Mesodermal cell (in vitro differentiated cells): ENCODE measurements at regions not wholly inside any gene's neighbourhood (a gene's known extent, or its start where the extent isn't known, plus 50 kb on each side); places are given as distances from the start of the nearest gene placed in this dataset.

Source experiments
- H3K27ac ChIP-seq: 2 replicates; pipeline ENCODE4 v1.7.0; 2013; ENCODE audit warnings: mild to moderate bottlenecking, low read depth, low read length, moderate library complexity; ENCODE audit not compliant: severe bottlenecking
- H3K36me3 ChIP-seq: 2 replicates; pipeline ENCODE4 v1.7.1; 2013; ENCODE audit warnings: mild to moderate bottlenecking, low read length, moderate library complexity; ENCODE audit not compliant: control insufficient read depth, insufficient read depth
- H3K4me1 ChIP-seq: one replicate; pipeline ENCODE4 v1.7.1; 2013; ENCODE audit warnings: mild to moderate bottlenecking, low read length; ENCODE audit not compliant: insufficient read depth, control insufficient read depth, poor library complexity, severe bottlenecking
- H3K4me3 ChIP-seq: 2 replicates; pipeline ENCODE4 v1.7.0; 2013; ENCODE audit warnings: low read length, control low read depth, mild to moderate bottlenecking; ENCODE audit not compliant: insufficient read depth, poor library complexity, severe bottlenecking; ENCODE audit errors: extremely low read depth
- H3K9me3 ChIP-seq: 2 replicates; pipeline ENCODE4 v1.7.1; 2013; ENCODE audit warnings: mild to moderate bottlenecking, low read length, moderate library complexity; ENCODE audit not compliant: control insufficient read depth
- WGBS, 2 experiments: methylation state at CpG; one replicate each; pipeline ENCODE4 v1.1.5; 2013; ENCODE audit warnings: missing lambda C conversion rate in 2 of 2; ENCODE audit not compliant: insufficient coverage in 2 of 2; 5-methylcytosine and 5-hydroxymethylcytosine counted together

DNA sequence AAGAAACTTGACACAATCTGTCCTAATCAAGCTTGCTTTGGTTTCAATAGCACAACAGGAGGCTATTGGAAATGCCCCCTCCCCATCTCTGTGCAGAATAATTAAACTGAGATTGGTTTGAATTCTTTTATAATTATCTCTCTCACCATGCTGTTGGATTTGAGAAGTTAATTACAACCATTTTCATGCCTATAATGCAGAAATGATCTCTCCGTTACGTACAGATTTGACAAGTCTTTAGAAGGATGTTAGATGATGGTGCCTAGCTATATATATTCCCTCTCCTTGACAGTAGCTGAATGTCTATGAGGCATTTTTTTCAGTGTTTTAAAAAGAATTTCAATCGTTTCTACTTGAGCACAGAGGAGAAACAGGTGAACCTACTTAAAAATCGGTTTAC, 488.4 kb upstream of the TECRL start:
- Histone ChIP-seq H3K9me3 (no peaks in the 10 kb centered on the region), H3K36me3 (no peaks in the 10 kb centered on the region), H3K4me3 (no peak overlapping the region), H3K27ac (no peak overlapping the region), H3K4me1 (no peaks in the 10 kb centered on the region)
- WGBS, 2 experiments, result 89% methylated on average over 3 of the region's 4 CpGs; no CpG with 5 or more reads in 1 of the 2 experiments

GRCh38 chr4:64895031-64895430, 485.8 kb upstream of the TECRL start:
- Histone ChIP-seq H3K27ac (no peak overlapping the region), H3K4me1 (no peaks in the 10 kb centered on the region), H3K36me3 (no peaks in the 10 kb centered on the region), H3K4me3 (no peak overlapping the region), H3K9me3 (no peaks in the 10 kb centered on the region)

DNA sequence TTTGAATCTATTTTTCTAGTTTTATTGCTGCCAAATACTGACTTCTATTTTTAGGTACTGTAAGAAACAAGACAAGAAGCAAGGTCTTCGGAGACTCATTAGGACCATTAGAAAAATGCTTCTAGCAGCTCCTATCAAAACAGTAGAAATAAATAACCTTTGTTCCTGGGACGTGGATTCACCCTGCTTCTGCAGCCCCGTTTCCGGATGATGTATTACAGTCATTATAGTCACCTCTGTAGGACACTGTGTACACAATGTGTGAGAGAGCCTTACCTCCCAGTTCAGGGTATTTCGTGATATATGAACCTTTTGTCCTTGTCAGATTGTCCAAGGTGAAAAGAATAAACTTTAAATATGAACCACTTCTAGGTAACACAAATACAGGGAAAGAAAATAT, 484.0 kb upstream of the TECRL start:
- no peaks in the 10 kb centered on the region for H3K36me3 ChIP-seq
- WGBS, 2 experiments, result 78 to 90% methylated on average over 2 to 4 of the region's 5 CpGs
- no peaks in the 10 kb centered on the region for H3K9me3 ChIP-seq
- H3K27ac ChIP-seq, result no peak overlapping the region
- no peak overlapping the region for H3K4me3 ChIP-seq
- no peaks in the 10 kb centered on the region for H3K4me1 ChIP-seq

- Histone ChIP-seq H3K9me3 (no peaks in the 10 kb centered on the region), H3K4me1 (no peaks in the 10 kb centered on the region), H3K4me3 (no peak overlapping the region), H3K27ac (no peak overlapping the region), H3K36me3 (no peaks in the 10 kb centered on the region)
- WGBS, 2 experiments, result 78 to 92% methylated on average over 1 to 2 of the region's 5 CpGs
Observed at GRCh38 chr4:64889906-64890610, 480.8 kb upstream of the TECRL start.

DNA sequence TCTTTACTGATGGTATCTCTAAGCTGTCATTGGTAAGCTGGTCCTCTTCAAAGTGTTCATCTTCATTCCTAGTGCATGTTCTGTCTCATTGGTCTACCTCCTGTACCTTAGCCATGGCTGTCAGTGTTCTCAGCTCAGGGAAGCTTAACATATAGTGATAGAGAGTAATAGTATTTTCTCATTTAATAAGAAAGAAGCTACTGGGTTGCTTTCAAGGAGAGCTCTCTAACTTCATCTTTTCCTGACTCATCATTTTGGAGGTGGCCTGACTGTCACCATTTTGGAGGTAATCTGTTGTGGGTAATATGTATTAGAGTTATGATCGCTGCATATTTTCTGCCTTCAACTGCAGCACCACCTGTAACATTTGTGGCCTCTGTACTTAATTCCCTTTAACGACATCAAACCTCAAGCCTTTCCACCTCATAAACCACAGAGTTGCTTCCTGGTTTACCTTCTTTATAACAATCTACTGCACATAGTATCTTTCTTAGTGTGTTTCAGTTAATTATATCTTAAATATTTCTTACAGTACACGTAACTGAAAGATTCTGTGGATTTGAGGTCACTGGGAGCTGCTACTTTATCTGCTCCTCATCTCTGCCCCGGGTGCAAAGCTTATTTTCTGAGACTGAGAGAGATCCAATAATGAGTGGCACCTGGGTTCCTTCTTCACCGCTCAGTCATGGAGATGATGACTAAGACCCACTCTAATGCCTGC, 474.0 kb upstream of the TECRL start:
- H3K4me3 ChIP-seq, result no peak overlapping the region
- H3K4me1 ChIP-seq, result no peaks in the 10 kb centered on the region
- H3K36me3 ChIP-seq, result no peaks in the 10 kb centered on the region
- WGBS, 2 experiments, result 73 to 100% methylated on average over 2 to 3 of the region's 5 CpGs
- no peaks in the 10 kb centered on the region for H3K9me3 ChIP-seq
- no peak overlapping the region for H3K27ac ChIP-seq

GRCh38 chr4:64882311-64883086, 473.2 kb upstream of the TECRL start:
- no peaks in the 10 kb centered on the region for H3K4me1 ChIP-seq
- 74% methylated on average over 2 of the region's 2 CpGs; no CpG with 5 or more reads in 1 of the 2 experiments for WGBS, 2 experiments
- H3K4me3 ChIP-seq, result no peak overlapping the region
- no peaks in the 10 kb centered on the region for H3K36me3 ChIP-seq
- no peak overlapping the region for H3K27ac ChIP-seq
- H3K9me3 ChIP-seq, result no peaks in the 10 kb centered on the region

GRCh38 chr4:64880557-64880956, 471.3 kb upstream of the TECRL start:
- 96% methylated on average over 8 of the region's 12 CpGs; no CpG with 5 or more reads in 1 of the 2 experiments for WGBS, 2 experiments
- no peaks in the 10 kb centered on the region for H3K4me1 ChIP-seq
- no peaks in the 10 kb centered on the region for H3K9me3 ChIP-seq
- no peak overlapping the region for H3K27ac ChIP-seq
- H3K4me3 ChIP-seq, result no peak overlapping the region
- H3K36me3 ChIP-seq, result no peaks in the 10 kb centered on the region

- Histone ChIP-seq H3K27ac (no peak overlapping the region), H3K36me3 (no peaks in the 10 kb centered on the region), H3K4me3 (no peak overlapping the region), H3K9me3 (no peaks in the 10 kb centered on the region), H3K4me1 (no peaks in the 10 kb centered on the region)
- WGBS, 2 experiments, result 100% methylated on average over 1 of the region's 3 CpGs; no CpG with 5 or more reads in 1 of the 2 experiments
Observed at GRCh38 chr4:64876021-64876420, 466.8 kb upstream of the TECRL start.

GRCh38 chr4:64870558-64870957, 461.3 kb upstream of the TECRL start:
- H3K9me3 ChIP-seq, result no peaks in the 10 kb centered on the region
- H3K4me1 ChIP-seq, result no peaks in the 10 kb centered on the region
- no peak overlapping the region for H3K4me3 ChIP-seq
- no peak overlapping the region for H3K27ac ChIP-seq
- no peaks in the 10 kb centered on the region for H3K36me3 ChIP-seq
- 60% methylated on average over 1 of the region's 4 CpGs; no CpG with 5 or more reads in 1 of the 2 experiments for WGBS, 2 experiments

DNA sequence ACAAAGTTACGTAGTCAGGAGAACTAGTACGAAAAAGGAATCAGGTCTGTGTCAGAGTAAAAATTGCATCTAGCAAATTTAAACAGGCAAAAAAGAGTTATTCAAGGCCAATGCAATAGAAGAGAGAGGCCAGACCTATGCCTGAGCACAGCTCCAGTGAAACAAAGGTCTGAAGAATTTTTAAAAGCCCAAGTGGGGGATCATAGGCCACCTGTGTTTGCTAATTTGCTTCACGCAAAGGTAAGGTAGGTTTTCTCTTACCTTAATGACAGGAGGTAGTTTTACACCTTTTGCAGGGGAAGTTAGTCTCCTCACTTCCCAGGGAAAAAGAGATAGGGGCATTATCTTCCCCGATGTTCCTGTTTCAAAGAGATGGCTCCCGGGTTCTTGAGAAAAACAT, 448.6 kb upstream of the TECRL start:
- no peaks in the 10 kb centered on the region for H3K9me3 ChIP-seq
- H3K4me3 ChIP-seq, result no peak overlapping the region
- H3K27ac ChIP-seq, result no peak overlapping the region
- H3K36me3 ChIP-seq, result no peaks in the 10 kb centered on the region
- 63% methylated on average over 3 to 5 of the region's 5 CpGs for WGBS, 2 experiments
- H3K4me1 ChIP-seq, result no peaks in the 10 kb centered on the region
